Smooth muscle cell (in vitro differentiated cells): ENCODE measurements at regions not wholly inside any gene's neighbourhood (a gene's known extent, or its start where the extent isn't known, plus 50 kb on each side); places are given as distances from the start of the nearest gene placed in this dataset.

Source experiments
- DNase-seq: peaks from one replicate; lab custom pipeline; 2025; ENCODE audit not compliant: unreplicated experiment; lab: John Stamatoyannopoulos, UW
- H2AFZ ChIP-seq: fragments of 200-600 bp; sonication (generic); 2 replicates; pipeline ENCODE4 v1.6.0; 2016; ENCODE audit warnings: antibody characterized with exemption, low read depth, mild to moderate bottlenecking
- H3F3A ChIP-seq: fragments of 200-600 bp; sonication (generic); 2 replicates; pipeline ENCODE4 v1.6.0; 2017; ENCODE audit warnings: antibody characterized with exemption, low read depth
- H3K27ac ChIP-seq: fragments of 200-600 bp; sonication (generic); 2 replicates; pipeline ENCODE4 v1.5.1; 2016; ENCODE audit warnings: low read depth, mild to moderate bottlenecking
- H3K27me3 ChIP-seq: fragments of 200-600 bp; sonication (generic); 2 replicates; pipeline ENCODE4 v1.6.1; 2016; ENCODE audit warnings: low read depth, mild to moderate bottlenecking
- H3K36me3 ChIP-seq: fragments of 200-600 bp; sonication (generic); 2 replicates; pipeline ENCODE4 v1.5.1; 2016; ENCODE audit warnings: low read depth
- H3K4me1 ChIP-seq: fragments of 200-600 bp; sonication (generic); 2 replicates; pipeline ENCODE4 v1.5.1; 2016; ENCODE audit warnings: low read depth
- H3K4me2 ChIP-seq: fragments of 200-600 bp; sonication (generic); 2 replicates; pipeline ENCODE4 v1.6.0; 2016; ENCODE audit warnings: mild to moderate bottlenecking
- H3K4me3 ChIP-seq: fragments of 200-600 bp; sonication (generic); 2 replicates; pipeline ENCODE4 v1.5.1; 2016; ENCODE audit warnings: mild to moderate bottlenecking
- H3K79me2 ChIP-seq: fragments of 200-600 bp; sonication (generic); 2 replicates; pipeline ENCODE4 v1.6.0; 2016; ENCODE audit warnings: low read depth, mild to moderate bottlenecking
- H3K9ac ChIP-seq: fragments of 200-600 bp; sonication (generic); 2 replicates; pipeline ENCODE4 v1.6.0; 2016; ENCODE audit warnings: low read depth
- H3K9me3 ChIP-seq: fragments of 200-600 bp; sonication (generic); replicated peaks from 2 replicates; pipeline ENCODE4 v1.5.1; 2016; ENCODE audit warnings: low read depth
- H4K20me1 ChIP-seq: fragments of 200-600 bp; sonication (generic); 2 replicates; pipeline ENCODE4 v1.6.0; 2016; ENCODE audit warnings: low read depth
- WGBS: methylation state at CpG from one replicate; pipeline ENCODE4 v1.1.7; 2016; ENCODE audit warnings: low lambda C conversion rate; 5-methylcytosine and 5-hydroxymethylcytosine counted together
- TF ChIP-seq, protein P1 (sequence below): fragments of 200-600 bp; sonication (generic); IDR thresholded peaks from 2 replicates; pipeline ENCODE4 v1.5.1; 2017; ENCODE audit warnings: borderline replicate concordance, mild to moderate bottlenecking, antibody characterized with exemption; ENCODE audit not compliant: insufficient read depth, poor library complexity, severe bottlenecking

DNA sequence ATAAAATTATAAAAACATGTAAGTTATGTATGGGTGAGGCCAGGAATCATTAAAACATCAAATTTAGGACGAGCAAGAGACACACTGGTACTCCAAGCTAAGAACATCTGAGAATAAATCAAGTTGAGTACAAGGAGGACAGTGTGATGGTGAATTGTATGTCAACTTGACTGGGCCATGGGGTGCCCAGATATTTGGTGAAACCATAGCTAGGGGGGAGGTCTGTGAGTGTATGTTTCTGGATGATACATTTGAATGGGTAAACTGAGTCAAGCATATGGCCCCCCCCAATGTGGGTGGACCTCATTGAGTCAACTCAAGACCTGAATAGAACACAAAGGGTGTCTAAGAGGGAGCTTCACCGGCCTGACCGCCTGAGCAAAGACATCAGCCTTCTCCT lies 115.3 kb upstream of the BCOR start:
- Histone ChIP-seq H3K4me2 (no peak overlapping the region), H3K79me2 (no peaks in the 10 kb centered on the region), H3K9me3 (peaks cover 3% of the 10 kb centered on the region), H3K4me3 (no peak overlapping the region), H3K27me3 (no peaks in the 10 kb centered on the region), H3K36me3 (no peaks in the 10 kb centered on the region), H2AFZ (no peak overlapping the region), H3K9ac (no peak overlapping the region), H3K4me1 (no peaks in the 10 kb centered on the region), H3K27ac (no peak overlapping the region), H3F3A (no peaks in the 10 kb centered on the region), H4K20me1 (no peaks in the 10 kb centered on the region)
- no peak for DNase-seq
- TF ChIP-seq, protein P1, sequence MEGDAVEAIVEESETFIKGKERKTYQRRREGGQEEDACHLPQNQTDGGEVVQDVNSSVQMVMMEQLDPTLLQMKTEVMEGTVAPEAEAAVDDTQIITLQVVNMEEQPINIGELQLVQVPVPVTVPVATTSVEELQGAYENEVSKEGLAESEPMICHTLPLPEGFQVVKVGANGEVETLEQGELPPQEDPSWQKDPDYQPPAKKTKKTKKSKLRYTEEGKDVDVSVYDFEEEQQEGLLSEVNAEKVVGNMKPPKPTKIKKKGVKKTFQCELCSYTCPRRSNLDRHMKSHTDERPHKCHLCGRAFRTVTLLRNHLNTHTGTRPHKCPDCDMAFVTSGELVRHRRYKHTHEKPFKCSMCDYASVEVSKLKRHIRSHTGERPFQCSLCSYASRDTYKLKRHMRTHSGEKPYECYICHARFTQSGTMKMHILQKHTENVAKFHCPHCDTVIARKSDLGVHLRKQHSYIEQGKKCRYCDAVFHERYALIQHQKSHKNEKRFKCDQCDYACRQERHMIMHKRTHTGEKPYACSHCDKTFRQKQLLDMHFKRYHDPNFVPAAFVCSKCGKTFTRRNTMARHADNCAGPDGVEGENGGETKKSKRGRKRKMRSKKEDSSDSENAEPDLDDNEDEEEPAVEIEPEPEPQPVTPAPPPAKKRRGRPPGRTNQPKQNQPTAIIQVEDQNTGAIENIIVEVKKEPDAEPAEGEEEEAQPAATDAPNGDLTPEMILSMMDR: no peak
- 82% methylated on average over 3 of the region's 3 CpGs for WGBS

DNA sequence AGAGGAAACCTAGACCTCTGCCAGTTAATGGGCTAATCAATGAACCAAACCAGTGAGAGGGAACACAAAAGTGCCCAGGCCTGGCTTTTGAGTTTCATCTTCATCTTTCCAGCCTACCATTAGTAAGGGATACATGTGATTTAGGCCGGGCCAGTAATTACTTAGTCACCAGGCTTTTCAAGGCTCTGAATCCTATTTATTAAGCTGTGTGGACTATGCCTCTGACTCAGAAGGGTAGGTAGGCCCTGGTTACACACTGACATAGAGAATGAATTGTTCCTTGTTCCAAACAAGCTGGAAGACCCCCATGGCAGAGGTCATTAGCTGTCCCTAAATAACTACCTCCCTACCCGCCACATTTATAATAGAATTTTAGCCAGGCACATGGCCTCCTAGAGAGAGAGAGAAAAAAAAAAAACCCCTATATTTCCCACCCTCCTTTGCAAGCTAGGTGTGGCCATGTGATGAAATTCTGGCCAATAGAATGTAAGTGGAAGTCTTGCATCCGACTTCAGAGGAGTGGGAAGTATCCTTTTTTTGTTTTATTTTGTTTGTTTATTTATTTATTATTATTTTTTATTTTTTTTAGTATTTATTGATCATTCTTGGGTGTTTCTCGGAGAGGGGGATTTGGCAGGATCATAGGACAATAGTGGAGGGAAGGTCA lies 112.3 kb upstream of the BCOR start:
- no peak for DNase-seq
- H3K9ac ChIP-seq: no peak overlapping the region
- no peak overlapping the region for H2AFZ ChIP-seq
- no peaks in the 10 kb centered on the region for H3K27me3 ChIP-seq
- H3K9me3 ChIP-seq: peaks cover 3% of the 10 kb centered on the region
- H3K27ac ChIP-seq: peak overlapping the region; percentile 36
- H3K36me3 ChIP-seq: no peaks in the 10 kb centered on the region
- H3K4me3 ChIP-seq: no peak overlapping the region
- no peaks in the 10 kb centered on the region for H3F3A ChIP-seq
- no peaks in the 10 kb centered on the region for H4K20me1 ChIP-seq
- TF ChIP-seq, protein P1: no peak
- H3K4me2 ChIP-seq: no peak overlapping the region
- 75% methylated on average over 4 of the region's 4 CpGs for WGBS
- H3K79me2 ChIP-seq: no peaks in the 10 kb centered on the region
- no peaks in the 10 kb centered on the region for H3K4me1 ChIP-seq

DNA sequence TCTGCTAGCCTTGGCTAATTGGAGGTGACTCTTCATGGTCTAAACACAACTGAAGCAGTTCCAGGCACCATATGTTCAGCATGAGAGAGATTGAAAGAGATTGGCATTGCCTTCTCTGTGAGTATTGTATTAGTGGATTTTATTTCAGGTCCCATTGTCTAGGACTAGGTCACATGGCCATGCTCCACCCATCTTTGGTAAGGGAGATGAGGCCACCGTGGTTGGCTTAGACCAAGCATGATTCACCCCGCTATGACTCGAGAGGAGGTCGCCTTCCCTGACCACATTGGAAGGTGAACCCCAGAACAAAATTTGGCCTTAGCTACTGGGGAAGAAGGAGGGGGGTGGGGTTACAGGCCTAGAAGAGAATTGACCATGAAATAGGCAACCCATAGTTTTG lies 109.9 kb upstream of the BCOR start:
- no peaks in the 10 kb centered on the region for H3F3A ChIP-seq
- TF ChIP-seq, protein P1: no peak
- H3K27ac ChIP-seq: no peak overlapping the region
- H4K20me1 ChIP-seq: no peaks in the 10 kb centered on the region
- no peak overlapping the region for H2AFZ ChIP-seq
- no peaks in the 10 kb centered on the region for H3K79me2 ChIP-seq
- H3K4me2 ChIP-seq: no peak overlapping the region
- H3K4me3 ChIP-seq: no peak overlapping the region
- no peak for DNase-seq
- no peaks in the 10 kb centered on the region for H3K9me3 ChIP-seq
- WGBS: 85% methylated on average over 4 of the region's 4 CpGs
- H3K9ac ChIP-seq: no peak overlapping the region
- H3K27me3 ChIP-seq: no peaks in the 10 kb centered on the region
- H3K36me3 ChIP-seq: no peaks in the 10 kb centered on the region
- H3K4me1 ChIP-seq: no peaks in the 10 kb centered on the region

DNA sequence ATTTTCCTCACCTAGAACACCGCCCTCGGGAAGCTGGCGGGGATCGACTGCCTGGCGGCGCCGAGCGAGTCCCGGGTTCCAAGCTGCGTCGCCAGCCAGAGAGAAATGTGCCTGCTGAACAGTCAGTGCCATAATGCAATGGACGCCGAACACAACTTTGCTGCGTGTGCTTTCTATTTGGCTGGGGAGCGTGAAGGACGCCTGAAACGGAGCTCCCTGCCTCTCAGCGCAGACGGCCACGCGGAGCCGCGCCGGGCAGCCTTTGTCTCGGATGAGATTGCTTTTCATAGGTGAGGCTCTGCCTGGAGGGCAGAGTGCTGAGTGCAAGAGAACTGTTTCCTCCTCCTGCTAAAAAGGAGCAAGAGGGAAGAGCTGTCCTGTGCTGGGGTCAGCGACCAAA lies 107.7 kb upstream of the BCOR start:
- H3F3A ChIP-seq: no peaks in the 10 kb centered on the region
- H3K79me2 ChIP-seq: no peaks in the 10 kb centered on the region
- H3K9me3 ChIP-seq: no peaks in the 10 kb centered on the region
- H2AFZ ChIP-seq: no peak overlapping the region
- H4K20me1 ChIP-seq: no peaks in the 10 kb centered on the region
- H3K4me1 ChIP-seq: no peaks in the 10 kb centered on the region
- H3K4me2 ChIP-seq: no peak overlapping the region
- H3K27me3 ChIP-seq: no peaks in the 10 kb centered on the region
- TF ChIP-seq, protein P1: no peak
- H3K27ac ChIP-seq: no peak overlapping the region
- H3K4me3 ChIP-seq: no peak overlapping the region
- no peak overlapping the region for H3K9ac ChIP-seq
- DNase-seq: no peak
- H3K36me3 ChIP-seq: no peaks in the 10 kb centered on the region
- WGBS: 88% methylated on average over 25 of the region's 26 CpGs
